ENCODE measurements at regions not wholly inside any gene's neighbourhood (a gene's known extent, or its start where the extent isn't known, plus 50 kb on each side); places are given as distances from the start of the nearest gene placed in this dataset.

DNA sequence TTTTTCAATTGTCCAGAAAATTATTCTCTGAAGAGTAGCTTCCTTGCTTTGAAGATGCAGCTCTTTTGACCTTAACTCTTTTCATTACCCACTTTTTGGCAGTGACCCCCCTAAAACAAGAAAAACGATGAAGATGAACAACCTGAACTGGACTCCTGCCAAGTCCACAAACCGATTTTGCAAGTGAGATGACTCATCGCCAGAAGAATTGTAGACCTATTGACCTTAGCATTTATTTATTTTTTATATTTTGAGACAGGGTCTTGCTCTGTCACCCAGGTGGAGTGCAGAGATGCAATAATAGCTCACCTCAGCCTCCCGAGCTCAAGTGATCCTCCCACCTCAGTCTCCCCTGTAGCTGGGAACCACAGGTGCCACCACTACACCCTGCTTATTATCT lies 859.2 kb downstream of the GATA3 start:
- no peak for DNase-seq (ENCODE audit: extremely low read depth in 1 of 11, low read depth in 9 of 11, low spot score in 4 of 11)

DNA sequence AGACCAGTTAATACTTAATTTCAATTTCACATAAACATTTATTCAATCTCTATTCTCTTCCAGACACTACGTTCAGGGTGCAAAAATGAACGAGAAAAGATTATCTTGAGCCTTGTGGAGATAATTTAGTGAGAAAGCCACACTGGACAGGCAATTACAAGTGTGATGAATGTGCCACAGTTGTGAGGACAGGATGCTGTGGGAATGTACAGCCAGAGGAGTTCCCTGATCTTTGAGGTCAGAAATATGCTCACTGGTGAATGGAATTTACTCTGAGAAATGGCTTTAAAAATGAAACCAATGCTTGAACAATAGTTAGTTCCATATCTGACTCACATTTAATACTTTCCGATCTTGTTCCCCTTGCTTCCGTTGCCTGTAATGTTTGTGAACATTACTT lies 864.8 kb downstream of the GATA3 start:
- DNase-seq (ENCODE audit: extremely low read depth in 1 of 11, low read depth in 9 of 11, low spot score in 4 of 11) = no peak

DNA sequence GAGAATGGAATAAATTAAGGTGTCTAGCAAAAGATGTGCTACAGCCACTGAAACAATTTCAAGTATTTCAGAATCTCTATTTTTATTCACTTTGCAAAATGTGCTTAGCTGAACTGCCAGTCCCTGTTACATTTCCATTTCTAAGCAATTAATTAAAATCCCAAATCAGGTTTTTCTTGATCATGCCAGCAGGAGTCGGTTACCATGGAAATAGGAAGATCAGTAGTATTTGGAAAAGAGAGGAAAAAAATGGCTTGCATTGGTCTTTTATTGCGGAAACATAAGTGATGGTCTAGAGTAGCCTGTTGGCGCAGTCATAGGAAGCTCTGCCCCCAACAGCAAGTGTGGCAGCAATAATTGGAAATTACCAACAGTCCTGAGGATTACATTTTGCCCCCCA lies 867.1 kb downstream of the GATA3 start:
- no peak for DNase-seq (ENCODE audit: extremely low read depth in 1 of 11, low read depth in 9 of 11, low spot score in 4 of 11)

DNA sequence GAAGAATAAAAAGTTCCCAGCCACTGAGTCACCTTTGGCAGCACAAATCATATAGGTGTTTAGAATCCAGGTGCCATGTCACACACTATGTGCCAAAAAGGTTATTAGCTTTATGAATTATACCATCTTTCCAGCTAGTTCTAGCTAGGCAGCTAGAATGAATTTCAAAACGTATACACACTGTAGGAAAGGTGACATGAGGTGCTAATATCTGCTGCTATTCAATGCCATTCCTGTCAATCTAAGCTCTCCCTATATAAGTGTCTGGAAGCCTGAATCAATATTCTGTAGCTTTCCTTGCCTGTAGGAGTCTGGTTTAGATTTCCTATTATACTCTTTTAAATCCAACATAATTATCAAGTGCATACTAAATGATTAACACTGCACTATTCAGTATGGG lies 868.6 kb downstream of the GATA3 start:
- no peak for DNase-seq (ENCODE audit: extremely low read depth in 1 of 11, low read depth in 9 of 11, low spot score in 4 of 11)

DNA sequence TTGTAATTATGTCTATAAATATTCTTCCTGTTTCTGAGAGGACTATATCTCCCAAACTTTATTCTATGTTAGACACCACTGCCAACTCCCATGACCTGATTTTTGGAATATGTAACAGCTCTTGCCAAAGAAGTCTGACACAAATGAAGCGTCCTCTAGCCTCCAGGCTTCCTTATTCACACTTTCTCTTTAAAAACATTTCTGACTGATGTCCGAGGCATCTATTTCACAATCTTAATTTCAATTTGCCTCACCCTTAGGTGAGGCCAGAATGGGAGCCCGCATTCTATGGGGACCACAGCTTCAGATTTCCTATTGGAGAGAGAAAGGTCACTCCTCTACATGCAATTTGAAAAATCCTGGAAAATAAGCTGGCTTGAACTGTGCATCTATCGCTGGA lies 873.2 kb downstream of the GATA3 start:
- DNase-seq (ENCODE audit: extremely low read depth in 1 of 11, low read depth in 9 of 11, low spot score in 4 of 11) = no peak

DNA sequence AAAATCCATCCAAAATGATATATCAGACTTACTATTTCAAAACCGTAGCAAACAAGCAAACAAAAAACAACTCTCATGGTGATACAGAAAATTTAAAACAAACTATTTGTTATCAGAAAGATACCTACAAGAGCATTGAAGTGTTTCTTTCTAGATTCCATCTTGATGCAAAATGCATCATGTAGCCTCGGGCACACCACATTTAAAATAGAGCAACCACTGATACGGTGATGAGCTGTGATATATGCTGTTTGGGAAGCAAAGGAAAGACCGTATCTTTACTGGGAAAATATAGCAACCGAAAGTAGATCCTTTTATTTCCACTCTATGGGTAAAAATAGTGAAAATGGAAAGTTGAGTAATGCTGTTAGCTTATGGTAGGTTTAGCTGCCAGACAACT lies 892.0 kb downstream of the GATA3 start:
- no peak for DNase-seq (ENCODE audit: extremely low read depth in 1 of 11, low read depth in 9 of 11, low spot score in 4 of 11)

DNA sequence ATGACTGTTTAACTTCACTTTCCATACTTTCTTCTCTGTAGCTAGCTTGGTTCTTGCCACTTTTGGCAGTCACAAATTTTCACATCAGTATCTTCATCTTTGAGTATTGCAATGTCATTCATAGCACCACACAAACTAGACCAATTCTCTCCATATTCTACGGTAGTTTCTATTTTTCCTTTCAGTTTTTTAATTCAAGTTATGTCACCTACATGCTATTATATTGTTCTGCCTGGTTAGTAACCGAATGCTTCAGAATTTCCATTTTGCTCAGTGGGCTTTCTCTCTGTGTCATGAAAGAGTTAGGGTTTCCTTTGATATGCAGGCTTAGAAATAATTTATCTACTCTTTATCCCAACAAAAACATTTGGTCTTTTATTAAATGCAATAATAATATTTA lies 896.5 kb downstream of the GATA3 start:
- DNase-seq (ENCODE audit: extremely low read depth in 1 of 11, low read depth in 9 of 11, low spot score in 4 of 11) = no peak

DNA sequence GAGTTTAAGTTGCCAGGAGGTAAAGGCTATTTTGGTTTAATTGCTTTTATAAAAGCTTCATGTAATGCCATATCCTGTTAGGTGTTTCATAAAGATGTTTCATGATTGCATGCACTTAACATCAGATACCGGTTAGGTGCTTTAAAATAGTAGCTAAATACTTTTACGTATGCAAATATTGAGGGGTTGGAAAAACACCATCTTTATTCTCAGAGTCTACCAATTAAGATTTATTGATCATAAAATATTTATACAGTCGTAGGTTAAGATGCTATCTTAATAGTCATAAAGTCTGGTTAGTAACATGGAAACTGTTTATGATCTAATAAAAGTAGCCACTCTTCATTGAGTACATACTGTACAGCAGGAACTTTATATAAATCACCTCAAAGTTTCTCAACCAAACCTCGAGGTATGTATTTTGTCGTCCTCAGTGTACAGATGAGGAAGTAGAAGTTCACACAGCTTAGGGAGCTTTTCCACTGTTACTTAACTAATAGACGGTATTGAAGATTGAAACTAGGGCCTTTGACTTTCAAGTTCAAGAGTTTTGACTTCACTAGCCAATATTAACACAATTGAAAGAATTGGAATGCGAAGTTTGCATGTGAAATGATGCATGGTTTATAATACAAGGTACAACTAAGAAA lies 897.1 kb downstream of the GATA3 start:
- no peak for DNase-seq (ENCODE audit: extremely low read depth in 1 of 11, low read depth in 9 of 11, low spot score in 4 of 11)

DNA sequence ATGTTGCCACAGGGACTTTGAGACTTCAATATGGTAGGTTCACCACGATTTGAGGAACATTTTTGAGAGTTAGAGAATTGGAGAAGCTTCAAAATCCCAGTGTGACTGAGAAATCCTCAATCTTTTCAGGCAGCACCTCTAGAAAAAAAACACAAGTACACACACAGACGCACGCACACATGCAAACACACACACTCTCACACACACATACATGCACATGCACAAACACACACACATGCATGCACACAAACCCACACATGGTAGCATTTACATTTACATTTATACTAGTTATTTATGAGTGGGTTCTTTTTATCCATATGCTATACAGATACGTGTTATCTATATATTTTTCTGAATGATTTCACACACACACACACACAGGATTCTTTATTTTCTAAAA lies 901.9 kb downstream of the GATA3 start:
- no peak for DNase-seq (ENCODE audit: extremely low read depth in 1 of 11, low read depth in 9 of 11, low spot score in 4 of 11)

DNA sequence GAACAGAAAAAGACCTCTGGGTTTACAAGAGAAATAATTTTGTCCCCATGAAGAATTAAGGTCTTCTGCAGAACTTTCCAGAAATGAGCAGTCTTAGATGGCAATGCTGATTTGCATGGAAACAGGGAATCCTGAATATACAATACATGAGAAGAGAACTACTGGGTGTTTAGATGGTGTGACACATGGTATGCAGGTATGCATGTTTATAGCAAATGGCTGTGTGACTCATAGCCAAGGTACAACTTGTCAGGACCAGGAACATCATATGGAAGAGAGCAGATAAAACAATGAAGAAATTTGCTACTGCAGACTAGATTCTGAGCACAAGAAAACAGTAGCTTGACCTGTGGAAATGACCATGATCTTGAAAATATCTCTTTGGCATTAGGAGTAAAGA lies 907.8 kb downstream of the GATA3 start:
- no peak for DNase-seq (ENCODE audit: extremely low read depth in 1 of 11, low read depth in 9 of 11, low spot score in 4 of 11)

DNA sequence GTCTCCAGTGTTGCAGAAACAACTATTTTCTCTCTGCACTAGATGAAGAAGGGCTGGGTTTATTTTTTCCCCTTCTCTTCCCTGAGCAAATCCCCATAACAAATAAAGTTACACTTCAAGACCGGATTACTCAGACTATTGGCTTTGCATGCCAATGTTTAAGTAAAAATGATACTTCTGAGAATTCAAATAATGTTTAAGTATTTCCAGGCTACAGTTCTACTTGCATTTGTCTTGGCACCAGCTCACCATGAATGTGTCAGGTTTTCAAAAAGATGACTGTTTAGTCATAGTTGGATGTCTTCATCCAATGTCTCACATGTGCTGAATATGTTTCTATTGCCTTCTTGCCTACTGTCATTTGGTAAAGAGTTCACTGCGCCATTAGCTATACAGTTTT lies 912.6 kb downstream of the GATA3 start:
- DNase-seq (ENCODE audit: extremely low read depth in 1 of 11, low read depth in 9 of 11, low spot score in 4 of 11) = no peak

DNA sequence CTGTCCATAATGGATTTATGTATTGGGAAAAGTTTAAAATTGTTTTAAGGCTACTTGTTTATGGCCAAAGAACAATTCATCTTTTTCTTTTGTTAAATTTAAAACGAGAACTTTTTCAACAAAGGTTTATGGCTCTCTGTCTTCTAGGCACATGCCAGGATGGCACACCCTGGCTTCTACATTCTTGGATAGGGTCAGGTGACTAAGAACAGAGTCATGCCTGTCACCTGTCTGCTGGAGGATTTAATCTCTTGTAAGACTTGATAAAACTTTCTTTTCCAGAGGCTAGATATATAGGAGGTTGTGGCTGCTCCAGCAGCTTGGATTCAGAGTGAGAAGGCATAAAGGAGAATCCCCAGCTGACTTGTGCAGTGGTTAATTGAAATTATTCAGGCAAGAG lies 915.4 kb downstream of the GATA3 start:
- no peak for DNase-seq (ENCODE audit: extremely low read depth in 1 of 11, low read depth in 9 of 11, low spot score in 4 of 11)

DNA sequence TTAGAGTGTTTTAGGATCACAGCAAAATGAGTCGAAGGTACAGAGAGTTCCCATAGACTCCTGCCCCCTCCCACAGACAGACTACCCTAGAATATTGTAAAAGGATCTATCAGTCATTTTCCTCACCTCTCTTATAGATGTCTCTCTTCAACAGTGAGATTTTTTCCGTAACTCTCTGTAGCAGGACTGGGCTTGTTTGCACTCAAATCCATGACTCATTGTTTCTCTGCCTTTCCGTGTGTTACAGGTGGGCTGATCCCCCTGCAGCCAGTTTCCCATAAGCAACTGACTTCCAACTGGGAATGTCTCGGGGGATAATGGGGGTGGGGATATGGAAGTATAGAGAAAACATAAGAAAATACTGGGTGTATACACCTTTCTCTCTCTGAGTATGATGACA lies 921.0 kb downstream of the GATA3 start:
- no peak for DNase-seq (ENCODE audit: extremely low read depth in 1 of 11, low read depth in 9 of 11, low spot score in 4 of 11)

DNA sequence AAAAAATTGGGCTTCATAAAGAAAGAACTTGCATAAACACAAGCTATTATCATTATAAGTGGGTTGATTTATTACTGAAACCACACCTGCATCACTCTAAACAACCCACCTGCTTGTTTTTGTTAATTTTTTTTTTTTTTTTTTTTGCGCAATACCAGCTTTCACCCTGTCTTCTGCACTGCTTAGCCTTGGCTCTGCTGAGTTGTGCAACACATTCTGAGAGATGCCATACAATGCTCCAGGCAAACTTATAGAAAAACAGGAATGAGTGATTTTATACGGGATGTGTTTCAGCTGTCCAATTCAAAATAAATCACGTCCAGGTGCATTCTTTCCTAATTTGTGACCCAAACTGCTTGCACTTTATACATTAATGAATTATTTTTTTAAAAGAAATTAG lies 923.6 kb downstream of the GATA3 start:
- no peak for DNase-seq (ENCODE audit: extremely low read depth in 1 of 11, low read depth in 9 of 11, low spot score in 4 of 11)

DNA sequence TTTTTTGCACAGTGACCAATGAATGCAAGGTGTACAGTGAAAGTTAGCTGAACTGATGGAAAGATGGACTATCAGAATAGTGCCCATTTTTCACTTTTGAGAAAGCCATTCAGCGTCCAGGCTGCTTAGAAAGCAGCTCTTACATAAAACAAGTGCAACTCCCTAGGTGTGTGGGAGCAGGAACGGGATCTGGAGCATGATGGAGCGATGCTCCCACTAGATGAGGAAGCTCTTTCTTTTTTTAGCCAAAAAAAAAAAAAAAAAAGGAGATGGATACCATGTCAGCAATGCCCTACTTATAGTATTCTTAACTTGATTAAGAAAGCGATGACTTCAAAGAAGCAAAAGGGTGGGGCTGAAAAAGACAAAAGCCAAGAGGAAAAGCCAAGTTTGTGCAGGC lies 925.5 kb downstream of the GATA3 start:
- DNase-seq (ENCODE audit: extremely low read depth in 1 of 11, low read depth in 9 of 11, low spot score in 4 of 11) = no peak

DNA sequence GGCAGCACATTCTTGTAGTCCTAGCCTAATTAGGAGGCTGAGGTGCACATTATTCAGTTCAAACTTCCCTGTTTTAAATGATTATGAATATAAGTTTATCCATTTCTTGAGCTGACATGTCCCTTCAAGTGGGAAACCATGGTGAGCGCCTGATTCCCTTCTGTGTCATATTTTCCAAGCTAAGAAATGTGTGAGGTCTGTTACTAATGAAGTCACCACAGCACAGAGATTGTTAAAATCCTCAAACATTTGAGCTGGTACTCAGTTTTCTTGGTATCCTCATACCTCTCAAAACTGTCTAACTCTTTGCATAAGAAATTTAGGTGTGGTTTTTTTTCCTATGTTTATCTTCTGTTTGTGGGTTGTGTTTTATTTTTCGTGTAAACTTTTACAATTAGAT lies 926.8 kb downstream of the GATA3 start:
- DNase-seq (ENCODE audit: extremely low read depth in 1 of 11, low read depth in 9 of 11, low spot score in 4 of 11) = no peak

DNA sequence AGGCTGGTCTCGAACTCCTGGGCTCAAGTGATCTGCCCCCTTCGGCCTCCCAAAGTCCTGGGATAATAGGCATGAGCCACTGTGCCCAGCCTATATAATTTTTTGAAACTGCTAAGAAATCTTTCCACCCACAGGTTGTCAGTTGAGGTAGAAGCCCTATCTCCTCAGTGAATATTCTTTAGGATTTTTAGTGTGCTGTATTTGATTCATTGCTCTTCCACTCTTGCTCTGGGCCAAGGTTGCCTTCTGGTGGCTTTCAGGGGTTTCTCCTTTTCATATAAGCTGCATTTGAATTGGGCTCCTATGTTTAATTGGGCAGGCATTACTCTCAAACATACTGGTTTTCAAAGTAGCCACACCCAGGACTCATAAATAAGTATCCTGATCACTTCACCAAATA lies 931.2 kb downstream of the GATA3 start:
- DNase-seq (ENCODE audit: extremely low read depth in 1 of 11, low read depth in 9 of 11, low spot score in 4 of 11) = no peak

DNA sequence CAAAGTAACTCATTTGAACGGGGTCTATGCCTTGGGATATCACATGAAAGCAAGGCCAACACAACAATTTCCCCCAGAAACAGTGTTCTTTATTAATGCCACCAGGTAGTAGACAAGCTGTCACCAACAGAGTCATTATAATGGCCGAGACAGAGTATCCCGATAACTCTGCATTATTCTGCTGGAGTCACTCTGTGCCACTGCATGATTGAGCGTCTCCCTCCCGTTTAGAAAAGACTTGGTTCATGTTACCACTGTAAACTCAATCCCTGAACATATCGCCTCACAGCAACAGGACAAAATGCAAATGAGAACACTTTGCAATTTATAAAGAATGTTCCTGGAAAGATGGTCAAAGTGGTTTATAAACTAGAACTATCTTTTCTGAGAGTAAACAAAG lies 932.5 kb downstream of the GATA3 start:
- DNase-seq (ENCODE audit: extremely low read depth in 1 of 11, low read depth in 9 of 11, low spot score in 4 of 11) = no peak

DNA sequence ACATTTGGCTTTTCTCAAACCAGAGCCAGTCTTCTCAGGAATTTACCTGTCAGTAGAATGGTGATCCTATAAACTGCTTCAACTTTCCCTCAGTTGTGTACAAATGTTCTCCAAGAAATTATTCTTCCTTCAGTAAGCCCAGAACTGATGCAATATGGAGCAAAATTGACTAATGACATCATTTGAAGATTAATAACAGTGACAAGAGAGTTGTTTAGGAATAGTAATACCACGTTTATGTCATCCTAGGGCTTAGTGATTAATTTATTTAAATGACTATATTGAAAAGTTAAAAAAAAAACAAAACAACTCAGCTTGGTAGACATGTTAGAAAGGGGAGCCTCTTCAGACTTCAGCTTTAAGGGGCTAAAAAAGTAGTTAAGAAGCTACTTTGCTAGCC lies 933.2 kb downstream of the GATA3 start:
- DNase-seq (ENCODE audit: extremely low read depth in 1 of 11, low read depth in 9 of 11, low spot score in 4 of 11) = no peak

DNA sequence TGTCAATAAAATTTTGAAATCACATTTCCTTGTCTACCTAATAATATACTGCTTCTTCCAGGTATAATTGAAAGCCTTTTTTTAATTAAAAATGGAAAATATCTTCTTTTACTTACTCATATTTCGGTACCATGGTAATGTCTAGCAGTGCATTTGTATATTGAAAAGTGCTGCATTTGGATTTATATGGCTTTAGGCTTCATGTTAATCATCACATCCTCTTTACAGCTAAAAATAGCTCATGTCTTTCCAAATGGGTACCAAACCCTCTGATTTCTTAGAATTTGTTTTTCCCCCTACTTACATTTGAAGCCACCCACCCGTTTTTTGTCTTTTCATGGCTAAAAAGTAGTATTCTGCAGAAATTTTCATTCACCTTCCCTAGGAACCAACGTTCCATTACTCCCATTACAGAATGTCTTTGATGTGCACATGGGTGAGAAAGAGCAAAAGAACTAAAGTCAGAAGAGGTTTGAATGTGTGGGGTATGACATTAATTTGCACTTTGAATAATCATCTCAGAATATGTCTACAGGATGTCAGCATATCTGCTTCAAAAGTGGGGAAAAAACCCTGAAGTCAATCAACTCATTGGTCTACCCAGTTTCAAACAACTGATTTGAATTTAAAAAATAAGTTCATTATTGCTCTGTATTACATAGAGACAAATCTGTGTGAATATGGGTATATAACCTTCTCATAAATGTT lies 935.9 kb downstream of the GATA3 start:
- no peak for DNase-seq (ENCODE audit: extremely low read depth in 1 of 11, low read depth in 9 of 11, low spot score in 4 of 11)

DNA sequence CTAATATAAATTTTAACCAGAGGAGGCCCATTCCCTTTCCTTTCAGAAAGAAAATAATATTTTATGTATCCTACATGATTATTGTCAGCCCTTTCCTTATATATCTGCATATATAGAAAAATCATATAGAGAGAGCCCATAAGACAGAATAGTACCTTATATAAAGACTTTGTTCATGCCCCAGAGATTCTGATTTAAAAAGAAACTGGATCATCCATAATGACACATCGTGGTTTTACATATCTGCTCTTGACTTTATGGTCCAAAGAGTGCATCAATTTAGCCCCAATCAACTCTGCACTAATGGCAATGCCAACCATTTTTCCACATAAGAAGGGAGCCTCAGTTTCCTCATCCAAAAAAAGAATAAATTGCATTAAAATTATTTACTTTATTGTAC lies 937.5 kb downstream of the GATA3 start:
- no peak for DNase-seq (ENCODE audit: extremely low read depth in 1 of 11, low read depth in 9 of 11, low spot score in 4 of 11)

Measured in renal cortex interstitium (tissue), 11 donors.